Skin of body (tissue), 1 donor: ENCODE measurements at regions not wholly inside any gene's neighbourhood (a gene's known extent, or its start where the extent isn't known, plus 50 kb on each side); places are given as distances from the start of the nearest gene placed in this dataset.
"Not testable (repeated sequence)": the region's sequence is repeated elsewhere in the genome, so short reads cannot be mapped to it uniquely, and the experiment has no call there.

Experiments used
- DNase-seq: peaks from one replicate; lab custom pipeline; 2025; lab: John Stamatoyannopoulos, UW

DNA sequence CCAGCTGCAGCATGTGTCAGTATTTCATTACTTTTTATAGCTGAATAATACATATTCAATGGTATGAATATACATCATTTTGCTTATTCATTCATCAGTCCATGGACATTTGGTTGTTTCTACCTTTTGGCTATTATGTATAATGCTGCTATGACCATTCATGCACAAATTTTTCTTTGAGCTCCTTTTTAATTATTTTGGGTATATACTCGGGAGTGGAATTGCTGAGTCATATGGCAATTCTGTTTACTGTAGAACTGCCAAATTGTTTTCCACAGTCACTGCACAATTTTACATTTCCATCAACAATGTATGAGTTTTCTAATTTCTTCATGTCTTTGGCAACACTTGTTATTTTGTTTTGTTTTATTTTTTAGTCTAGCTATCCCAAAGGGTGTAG, 405.9 kb upstream of the PITX2 start:
- DNase-seq: no peak

DNA sequence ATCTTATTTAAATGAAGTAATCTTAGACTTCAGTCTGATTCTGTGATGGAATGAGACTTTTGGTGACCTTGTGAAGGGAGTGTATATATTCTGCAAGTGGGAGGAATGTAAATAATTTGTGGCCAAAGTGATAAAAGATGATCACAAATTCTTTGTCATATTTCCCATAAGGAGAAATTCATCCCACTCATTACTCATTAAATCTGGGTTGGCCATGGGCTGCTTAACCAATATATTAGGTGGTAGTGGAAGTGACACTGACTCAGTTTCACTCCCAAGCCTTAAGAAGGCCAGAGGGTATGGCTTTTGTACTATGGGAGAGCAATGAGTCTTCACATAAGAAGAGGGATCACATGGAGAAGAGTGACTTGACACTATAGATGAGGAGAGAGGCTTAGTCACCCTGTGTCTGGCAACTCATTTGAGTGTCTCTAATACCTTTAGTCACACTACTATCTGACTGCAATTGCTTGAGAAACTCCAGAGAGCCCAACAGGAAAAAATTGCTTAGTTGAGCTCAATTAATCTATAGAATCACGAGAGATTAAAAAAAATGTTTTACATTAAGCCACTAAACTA, 408.2 kb upstream of the PITX2 start:
- DNase-seq: no peak

DNA sequence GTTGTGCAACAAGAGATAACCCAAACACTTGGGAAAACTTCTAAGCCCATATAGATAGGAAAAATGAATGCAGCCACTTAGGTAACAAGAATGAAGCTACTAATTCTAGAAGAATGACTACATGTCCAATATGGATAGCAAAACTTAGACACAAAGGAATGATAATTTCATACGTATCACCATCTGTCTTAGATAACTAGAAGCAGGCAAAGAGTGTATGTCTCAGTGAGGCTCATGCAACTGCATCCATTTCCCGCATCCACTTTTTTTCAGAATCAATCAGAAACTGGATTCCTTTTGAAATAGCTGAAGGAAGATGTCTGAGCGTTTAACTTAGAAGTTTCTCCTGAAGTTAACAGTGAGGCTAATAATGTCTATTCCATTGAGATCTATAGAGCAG, 408.7 kb upstream of the PITX2 start:
- no peak for DNase-seq

DNA sequence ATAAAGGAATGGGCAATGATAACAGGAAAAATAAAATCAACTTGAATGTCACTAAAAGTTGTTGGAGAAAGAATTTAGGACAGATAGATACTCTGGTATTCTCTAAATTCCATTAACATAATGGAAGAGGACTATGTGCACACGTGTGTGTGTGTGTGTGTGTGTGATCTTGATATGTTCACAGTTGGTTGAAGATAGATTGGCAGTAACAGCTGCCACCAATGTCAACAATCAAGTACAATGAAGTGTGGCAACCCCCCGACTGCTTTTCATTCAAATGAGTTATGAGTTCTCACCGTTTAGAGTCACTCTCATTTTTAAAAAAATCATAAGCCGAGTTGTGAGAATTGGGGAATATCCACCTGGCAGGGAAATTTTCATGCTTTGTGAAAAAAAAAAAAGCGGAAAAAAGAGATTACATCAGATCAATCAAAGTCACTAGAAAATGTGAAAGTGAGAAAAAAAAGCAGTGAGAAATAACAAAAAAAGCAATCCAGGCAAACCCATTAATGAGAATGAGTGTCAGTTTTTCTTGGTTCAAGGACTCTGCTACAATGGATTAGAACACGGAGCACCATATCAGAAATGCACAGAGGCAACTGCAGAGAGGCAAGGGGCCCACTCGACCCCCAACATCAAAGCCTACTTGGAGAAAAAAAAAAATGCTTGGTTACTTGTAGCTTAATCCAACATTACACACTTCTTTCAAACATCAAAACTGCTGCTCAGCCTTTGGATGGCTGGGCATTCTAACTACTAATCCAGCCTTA, 414.9 kb upstream of the PITX2 start:
- no peak for DNase-seq

DNA sequence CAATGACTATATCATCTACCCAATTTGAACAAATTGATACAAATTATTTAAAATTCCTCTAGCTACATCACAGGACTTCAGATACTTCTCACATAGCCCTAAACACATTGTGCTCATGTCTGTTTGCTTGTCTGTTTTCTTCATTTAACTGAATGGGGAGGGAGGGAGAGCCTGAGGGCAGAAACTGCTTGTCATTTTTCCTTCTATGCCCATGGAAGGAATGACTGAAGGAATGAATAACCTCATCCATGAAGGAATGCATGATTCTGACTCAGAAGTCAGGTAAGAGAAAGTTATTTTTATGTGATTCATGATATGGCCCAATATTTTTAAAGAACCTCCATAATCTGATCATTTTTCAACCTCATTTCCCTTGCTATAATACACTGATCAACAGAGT, 418.0 kb upstream of the PITX2 start:
- no peak for DNase-seq

DNA sequence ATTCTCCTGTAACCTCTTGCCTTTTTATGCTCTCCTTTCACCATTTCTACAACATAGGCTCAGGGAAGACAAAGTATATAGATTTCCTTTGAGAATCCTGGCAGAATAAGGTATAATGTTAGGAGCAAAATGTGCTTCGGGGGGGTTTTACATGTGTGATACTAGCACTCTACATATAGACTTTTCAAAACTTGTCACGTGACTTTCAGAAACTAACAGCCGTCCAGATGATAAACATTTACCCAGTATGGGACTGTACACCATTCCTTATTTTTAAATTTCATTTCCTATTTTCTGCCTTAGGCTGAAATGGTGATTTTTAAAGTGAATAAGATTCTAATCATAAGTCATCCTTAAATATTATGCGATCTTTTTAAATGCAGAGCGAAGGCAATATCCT, 420.4 kb upstream of the PITX2 start:
- DNase-seq: no peak

DNA sequence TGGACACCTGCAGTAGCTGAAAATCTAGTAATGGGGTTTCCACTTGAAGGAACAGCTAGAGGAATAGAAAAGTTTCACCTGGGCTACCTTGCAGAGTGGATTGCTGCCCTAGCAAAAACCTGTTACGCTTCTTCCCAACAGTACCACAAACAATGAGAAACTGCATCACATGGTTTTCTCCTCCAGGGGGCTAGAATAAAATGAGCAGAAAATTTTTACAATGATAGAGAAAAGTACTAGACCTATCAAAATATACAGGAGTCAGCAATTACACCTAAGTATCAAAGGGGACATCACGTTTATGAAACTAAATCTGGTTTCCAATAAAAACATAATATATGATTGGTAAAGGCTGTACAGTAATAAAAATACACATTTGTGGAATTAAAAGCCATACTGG, 423.1 kb upstream of the PITX2 start:
- no peak for DNase-seq

DNA sequence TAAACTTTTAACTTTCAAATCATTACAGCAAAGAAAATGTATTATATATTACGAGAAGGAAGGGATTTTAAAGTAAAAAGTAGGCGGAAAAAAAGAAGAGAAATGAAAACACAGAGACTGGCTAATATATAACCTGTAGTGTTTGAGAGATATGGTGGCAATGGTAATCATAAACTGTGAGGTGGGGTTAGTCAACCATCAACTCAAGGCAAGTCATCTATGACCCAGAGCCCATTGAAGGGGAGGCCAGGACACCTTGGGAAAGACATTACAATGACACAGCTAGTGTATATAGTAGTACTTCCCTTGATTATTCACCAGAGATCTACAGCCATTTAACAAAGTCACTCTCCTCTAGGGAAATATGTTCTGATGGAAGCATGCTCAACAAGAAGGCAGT, 423.9 kb upstream of the PITX2 start:
- no peak for DNase-seq

DNA sequence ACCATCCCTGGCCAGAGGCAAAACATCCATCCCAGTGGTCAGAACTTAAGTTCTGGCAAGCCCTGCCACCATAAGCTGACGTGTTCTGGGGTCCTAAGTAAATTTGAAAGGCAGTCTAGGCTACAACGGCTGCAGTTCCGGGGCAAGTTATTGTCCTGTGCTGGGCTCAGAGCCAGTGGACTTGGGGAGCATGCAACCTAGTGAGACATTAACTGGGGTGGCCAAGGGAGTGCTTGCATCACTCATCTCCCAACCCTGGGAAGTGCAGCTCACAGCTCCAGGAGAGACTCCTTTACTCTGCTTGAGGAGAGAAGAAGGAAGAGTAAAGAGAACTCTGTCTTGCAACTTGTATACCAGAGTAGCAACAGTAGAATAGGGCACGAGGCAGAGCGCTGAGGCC, 425.4 kb upstream of the PITX2 start:
- no peak for DNase-seq

DNA sequence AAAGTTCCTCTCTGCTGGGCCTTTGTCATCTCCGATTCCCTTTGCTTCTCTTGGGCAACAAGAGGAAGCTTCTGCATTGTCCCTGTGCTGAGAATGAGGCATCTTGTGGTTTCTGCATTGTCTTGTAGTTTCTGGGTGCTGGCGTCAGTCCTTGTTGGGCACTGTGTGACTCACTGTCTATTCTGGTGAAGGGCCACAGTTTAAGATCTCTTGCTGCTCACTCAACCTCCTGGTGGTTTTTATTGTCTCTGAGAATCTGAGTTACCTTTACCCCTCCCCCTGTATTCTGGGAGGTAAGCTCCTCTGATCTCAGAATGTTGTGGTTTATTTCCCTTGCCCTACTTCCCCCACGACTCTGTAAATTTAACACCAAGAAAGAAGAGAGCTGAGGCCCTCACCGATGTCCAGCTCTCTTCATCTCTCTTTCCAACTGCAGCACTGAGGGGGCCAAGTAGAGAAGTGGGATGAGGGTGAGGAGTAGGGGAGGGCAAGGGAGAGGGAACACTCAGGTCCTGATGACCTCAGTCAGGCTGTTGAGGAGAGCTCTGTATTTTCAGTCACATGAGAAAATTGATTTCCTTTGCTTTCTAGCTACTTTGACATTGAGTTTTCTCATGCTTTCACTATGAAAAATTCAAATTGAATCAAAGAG, 441.6 kb upstream of the PITX2 start:
- no peak for DNase-seq

DNA sequence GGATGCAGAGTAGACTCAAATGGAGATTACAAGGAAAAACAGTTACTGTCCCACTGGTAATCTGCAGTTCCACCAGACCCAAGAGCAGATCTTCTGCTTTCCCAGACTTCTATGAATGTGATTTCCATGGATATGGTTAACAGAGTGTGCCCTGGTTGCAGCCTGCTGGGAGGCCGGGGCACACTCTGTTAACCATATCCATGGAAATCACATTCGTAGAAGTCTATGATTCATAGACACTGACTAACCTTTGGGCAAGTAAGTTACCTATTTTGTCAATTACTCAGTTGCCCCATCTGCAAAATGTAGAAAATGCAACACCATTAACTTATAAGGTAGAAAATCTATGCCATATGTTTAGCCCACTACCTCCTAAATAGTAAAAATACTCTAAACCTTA, 443.1 kb upstream of the PITX2 start:
- DNase-seq: no peak

DNA sequence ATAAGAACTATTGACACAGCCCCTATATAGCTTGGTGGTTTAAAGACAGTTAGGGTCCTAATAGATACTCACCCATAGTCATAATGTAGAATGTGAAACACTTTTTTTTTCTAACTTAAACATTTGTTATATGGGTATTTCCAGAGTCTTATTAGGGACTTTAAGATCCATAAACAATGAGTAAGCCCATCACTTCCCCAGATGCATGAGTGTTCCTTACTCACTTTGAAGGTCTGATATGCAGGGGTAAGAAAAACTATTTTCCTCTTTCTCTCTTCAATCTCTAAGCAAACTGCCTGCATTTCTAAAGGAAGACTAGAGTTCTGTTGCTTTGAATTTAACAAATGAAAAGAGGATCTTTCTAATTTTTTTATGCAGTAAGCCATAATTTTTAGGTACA, 443.6 kb upstream of the PITX2 start:
- no peak for DNase-seq

DNA sequence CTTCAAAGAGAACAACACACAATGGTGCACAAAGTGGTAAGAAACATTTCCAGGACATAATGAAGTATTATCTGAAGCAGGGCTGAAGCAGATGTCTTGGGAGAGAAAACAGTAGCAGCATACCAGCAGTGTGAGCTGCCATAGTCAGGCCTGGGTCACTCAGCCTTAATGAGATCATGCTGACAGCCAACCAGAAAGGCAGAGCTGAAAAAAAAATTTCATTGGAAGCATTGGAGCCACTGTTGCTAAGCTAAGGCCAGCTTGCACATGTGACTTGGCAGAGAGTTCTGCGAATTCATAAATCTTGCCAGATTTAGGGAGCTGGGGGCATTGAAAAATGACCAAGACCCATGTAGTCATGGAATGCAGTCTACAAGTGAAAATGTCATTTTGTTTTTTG, 444.0 kb upstream of the PITX2 start:
- DNase-seq: no peak

DNA sequence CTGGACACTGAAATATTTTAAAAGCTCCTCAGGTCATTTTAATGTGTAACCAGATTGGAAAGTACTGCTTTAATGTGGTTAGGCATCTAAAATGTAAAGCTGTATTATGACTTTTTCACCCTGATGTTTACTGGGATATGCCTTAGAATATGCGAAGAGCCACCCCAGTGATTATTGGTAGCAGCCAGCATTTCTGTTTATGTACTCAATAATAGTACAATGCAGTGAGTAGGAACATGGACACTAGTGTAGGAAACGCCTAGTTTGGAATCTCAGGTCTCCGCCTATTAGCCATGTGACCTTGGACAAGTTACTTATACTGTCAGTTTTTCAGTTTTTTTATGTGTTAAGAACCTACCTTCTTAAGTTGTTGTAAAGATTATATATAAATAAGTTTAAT, 446.0 kb upstream of the PITX2 start:
- no peak for DNase-seq

DNA sequence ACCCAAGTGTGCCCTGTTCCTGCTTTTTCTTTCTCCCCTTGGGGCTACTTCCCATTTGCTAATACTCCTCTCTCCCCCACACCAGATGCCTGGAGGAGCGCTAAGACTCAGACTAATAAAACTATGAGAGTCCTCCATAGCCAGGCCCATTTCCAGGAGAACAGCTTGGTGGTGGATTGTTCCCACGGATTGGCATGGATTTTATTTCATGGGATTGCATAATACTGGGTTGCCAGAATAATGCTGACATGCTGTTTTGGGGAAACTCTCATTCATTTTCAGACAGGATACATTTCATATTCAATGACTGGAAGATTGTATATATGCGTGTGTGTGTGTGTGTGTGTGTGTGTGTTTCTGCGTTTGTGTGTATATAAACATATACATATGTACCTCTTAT, 447.5 kb upstream of the PITX2 start:
- DNase-seq: no peak

DNA sequence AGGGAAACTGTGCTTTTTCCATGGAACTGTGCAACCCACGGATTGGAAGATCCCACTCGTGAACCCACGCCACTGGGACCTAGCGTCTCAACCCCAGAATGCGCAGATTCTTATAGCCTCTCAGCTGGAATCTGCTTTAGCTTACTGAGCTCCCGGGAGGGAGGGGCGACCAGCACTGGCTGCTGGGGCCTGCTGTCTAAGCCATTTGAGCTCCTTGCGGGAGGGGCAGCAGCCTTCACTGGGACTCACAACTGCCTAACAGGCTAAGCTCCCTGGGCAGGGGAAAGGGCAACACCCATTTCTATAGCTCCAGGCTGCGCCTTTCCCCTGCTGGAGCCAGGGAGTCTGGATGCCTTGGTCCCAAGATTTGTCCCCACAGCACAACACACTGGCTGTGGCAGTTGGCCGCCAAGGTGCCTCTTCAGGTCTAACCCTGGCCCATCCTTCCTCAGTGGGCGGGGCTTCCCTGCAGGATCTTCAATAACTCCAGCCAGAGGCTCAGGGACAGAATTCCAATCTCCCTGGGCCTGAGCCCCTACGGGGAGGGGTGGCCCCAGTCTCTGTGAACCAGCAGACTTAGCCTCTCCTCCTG, 451.7 kb upstream of the PITX2 start:
- DNase-seq: no peak

DNA sequence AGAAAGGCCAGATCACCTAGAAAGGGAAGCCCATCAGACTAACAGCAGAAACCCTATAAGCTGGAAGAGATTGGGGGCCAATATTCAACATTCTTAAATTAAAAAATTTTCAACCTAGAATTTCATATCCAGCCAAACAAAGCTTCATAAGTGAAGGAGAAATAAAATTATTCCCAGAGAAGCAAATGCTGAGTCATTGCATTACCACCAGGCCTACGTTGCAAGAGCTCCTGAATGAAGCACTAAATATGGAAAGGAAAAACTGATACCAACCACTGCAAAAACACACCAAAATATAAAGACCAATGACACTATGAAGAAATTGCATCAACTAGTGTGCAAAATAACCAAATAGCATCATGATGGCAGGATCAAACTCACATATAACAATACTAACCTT, 453.4 kb upstream of the PITX2 start:
- DNase-seq: not testable (repeated sequence)

DNA sequence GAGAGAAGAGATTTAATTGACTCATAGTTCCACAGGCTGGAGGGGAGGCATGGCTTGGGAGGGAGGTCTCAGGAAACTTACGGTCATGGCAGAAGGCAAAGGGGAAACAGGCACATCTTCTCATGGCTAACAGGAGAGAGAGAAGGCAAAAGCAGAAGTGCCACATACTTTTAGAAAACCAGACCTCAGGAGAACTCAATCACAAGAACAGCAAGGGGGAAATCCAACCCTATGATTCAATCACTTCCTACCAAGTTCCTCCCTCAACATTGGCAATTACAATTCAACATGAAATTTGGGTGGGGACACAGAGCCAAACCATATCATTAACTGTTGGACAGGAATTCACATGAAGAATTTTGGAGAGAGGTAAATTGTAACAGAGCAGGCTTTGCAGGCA, 485.3 kb upstream of the PITX2 start:
- DNase-seq: no peak

DNA sequence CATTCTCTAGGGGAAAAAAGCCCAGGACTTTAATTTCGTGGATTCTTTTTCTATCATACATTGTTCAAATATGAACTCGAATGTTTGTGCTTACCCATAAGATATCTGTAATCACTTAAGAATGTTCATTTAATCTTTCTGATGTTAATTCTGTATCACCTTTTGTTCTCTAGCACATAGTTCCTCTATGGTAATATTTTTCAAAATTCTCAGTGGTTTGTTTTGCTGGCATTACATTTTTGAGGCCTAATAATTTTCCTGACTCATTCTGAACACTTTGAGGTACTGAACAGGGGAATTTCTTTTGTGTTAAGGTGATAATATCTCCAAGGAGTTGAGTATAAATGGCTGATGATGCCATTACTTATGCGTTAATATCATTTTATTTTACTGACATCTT, 490.7 kb upstream of the PITX2 start:
- DNase-seq: no peak

DNA sequence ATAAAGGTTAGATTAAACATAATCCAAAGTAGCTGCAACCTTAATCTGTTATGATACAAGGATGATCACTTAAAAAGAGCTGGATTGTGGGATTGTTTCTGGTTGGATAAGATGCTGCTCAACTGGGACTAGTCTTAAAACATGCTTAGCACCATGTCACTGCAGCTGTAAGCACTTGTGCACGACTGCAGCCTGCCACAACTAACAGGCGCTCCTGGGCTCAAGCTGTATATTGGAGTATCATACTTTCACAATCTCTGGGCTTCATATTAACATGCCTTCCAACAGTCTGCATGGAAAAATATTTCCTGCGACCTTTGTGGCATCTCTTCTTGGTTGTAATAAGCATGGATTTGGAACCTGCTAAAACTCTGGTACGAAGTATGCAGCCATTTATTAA, 493.0 kb upstream of the PITX2 start:
- no peak for DNase-seq

DNA sequence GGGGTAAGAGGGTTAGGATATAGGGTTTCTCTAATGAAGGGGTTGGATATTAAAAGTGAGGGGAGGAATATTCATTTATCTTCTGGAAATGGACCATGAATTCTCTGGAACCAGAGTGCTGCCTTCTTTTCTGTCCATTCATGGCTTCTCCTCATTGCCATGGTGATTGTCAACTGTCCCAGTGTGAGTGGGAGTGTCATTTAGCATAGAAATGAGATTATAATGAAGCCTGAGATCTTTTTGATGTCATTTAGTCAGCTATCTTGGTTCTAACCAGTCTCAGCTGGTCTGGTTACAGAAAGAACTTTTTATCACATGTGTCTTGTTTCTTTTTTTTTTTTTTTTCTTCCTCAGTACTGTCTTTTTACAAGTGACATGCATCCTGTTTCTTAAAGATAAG, 497.3 kb upstream of the PITX2 start:
- no peak for DNase-seq

DNA sequence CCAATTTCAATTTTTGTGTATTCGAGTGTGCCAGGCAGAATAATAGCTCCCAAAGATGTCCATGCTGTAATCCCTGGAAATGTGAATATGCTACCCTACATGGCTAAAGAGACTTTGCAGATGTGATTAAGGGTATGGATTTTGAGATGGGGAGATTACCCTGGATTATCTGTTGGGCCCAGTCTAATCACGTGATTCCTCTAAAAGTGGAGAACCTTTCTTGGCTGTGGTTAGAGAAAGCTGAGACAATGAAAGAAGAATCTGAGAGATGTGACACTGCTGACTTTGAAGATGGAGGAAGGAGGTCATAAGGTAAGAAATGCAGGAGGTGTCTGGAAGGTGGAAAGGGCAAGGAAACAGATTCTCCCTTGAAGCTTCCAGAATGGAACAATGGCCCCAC, 503.5 kb upstream of the PITX2 start:
- no peak for DNase-seq

DNA sequence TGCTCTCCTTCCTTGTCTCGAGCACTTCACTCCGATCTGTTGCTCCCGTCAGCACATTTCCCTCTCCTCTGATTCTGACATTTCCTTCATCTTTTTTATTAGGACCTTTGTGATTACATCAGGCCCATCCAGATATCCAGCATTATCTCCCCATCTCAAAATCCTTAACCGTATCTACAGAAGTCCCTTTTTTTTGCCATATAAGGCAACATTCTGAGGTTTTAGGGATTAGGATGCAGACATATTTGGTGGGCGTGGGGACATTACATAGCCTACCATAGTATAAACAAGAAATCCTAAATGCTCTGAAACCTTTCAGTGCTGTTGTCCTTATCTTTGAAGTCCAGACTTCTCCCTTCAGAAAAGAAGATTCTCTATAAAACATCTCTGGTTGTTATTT, 505.0 kb upstream of the PITX2 start:
- DNase-seq: no peak
